GM18951 (cell line): ENCODE measurements at regions not wholly inside any gene's neighbourhood (a gene's known extent, or its start where the extent isn't known, plus 50 kb on each side); places are given as distances from the start of the nearest gene placed in this dataset.

Experiments used
- POLR2A ChIP-seq: IDR thresholded peaks from 4 replicates; pipeline ENCODE4 v1.6.1; 2011; ENCODE audit warnings: mild to moderate bottlenecking; ENCODE audit not compliant: insufficient read length, insufficient read depth; ENCODE audit errors: extremely low read depth
- in situ Hi-C: fragments of 300-500 bp; cut with MboI; formaldehyde crosslinking; loops from one replicate; pipeline ENCODE4 v1.12.0; 2022; ENCODE audit warnings: low sequenced_read_pairs, mixed read lengths, inconsistent platforms; ENCODE audit not compliant: unreplicated experiment

DNA sequence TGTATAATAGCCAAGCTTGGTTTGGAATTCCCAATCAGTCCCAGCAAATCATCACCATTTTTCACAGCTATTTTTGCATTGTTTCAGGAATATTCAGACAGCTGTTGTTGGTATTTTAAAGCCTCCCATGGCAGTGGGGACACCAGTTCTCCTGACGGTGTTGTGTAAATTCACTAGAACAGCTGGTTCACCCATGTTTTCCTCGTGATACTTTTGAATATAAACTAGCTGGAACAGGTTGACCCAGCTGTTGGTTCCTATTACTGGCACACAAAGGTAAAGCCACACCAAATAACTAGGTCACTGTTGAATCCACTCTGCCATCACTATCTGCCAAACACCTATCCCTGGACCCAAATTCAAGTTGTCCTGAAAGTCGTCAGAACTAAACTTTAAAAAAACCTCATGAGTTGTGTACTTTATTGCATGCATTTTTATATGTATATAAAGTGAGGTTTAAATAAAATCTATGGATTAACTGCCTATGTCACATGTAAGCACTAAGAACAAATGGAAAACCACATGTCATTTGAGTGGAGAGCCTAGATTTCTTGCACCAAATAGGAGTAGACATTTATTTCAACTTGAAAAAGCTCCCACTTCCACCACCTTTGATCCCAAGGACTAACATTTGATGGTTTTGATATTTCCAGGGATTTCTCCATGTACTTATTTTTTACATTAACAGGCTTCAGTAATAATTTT is 121.9 kb upstream of the PIK3R1 start:
- no peak for TF ChIP-seq POLR2A
- in situ Hi-C loops = no loop called here

DNA sequence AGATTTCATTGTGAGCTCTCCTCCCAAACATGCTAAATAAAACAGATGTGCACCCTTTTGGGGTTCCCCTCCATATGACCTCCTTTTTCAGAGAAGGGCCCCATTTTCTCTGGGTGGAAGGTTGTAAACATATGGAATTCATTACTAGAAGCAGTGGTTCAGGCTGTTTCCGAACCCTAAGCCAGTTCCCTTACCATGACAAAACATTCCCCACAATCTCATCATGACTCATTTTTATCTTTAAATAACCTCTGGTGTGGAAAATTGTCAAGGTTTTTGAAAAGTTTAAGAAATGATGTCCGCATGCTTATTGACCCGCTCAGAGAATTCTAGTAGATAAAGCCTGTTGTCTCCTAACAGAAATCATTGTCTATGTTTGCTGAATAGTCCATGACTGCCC is 127.3 kb upstream of the PIK3R1 start:
- in situ Hi-C loops = no loop called here
- no peak for TF ChIP-seq POLR2A

DNA sequence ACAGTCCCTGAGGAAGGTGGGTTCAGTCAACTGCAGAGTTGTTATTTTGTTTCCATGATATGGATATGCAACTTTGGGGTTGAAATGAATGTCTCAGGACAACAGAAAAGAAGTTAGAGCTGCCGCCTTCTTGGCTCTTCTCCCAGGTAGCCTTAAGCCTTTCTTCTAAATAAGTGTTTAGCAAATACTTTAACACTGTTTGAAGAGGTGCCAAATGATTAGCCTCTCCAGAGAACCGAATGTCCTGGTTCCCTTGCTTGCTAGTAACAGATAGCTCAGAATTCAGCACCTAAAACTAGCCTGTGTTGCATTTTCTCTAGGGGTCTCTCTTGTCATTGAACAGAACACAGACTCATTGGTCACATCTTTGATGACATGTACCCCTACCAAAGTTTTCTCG is 127.7 kb upstream of the PIK3R1 start:
- in situ Hi-C loops = no loop called here
- TF ChIP-seq POLR2A = no peak

DNA sequence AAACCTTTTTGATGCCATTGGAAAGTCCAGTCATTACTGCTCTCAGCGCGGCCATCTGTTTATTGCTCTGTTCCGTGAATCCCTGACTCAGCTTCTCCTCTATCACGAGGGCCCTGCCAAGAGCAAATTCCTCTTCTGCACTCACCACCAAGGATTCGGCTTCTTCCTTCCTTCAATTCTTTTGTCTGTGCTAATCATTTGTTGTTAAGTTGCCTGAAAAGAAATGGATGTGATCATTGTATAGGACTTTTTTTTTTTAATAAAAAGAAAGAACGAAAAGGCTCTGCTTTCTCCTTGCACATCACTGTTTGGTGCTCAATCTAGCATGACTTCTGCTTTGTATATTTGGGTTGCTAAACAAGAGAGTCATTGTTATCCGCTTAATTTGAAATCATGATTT is 128.7 kb upstream of the PIK3R1 start:
- in situ Hi-C loops = no loop called here
- TF ChIP-seq POLR2A = no peak

DNA sequence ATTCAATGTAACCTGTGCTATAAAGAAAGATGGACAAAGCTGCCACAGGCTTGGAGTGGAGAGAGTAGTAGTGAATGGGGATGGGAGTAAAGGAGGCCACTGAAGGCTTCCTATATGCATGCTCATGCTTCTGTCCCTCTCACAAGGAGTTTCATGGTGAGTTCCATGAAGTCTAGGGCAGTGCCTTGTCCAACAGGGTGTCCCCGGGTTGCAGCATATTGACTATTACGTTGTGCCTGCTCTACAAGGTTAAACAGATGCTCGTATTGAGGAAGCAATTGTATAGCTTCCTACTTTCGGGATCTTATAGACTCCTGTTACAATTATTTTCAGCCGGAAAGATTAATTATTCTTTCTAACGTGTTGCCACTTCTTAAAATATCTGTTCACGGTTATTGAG is 129.1 kb upstream of the PIK3R1 start:
- TF ChIP-seq POLR2A = no peak
- in situ Hi-C loops = no loop called here

DNA sequence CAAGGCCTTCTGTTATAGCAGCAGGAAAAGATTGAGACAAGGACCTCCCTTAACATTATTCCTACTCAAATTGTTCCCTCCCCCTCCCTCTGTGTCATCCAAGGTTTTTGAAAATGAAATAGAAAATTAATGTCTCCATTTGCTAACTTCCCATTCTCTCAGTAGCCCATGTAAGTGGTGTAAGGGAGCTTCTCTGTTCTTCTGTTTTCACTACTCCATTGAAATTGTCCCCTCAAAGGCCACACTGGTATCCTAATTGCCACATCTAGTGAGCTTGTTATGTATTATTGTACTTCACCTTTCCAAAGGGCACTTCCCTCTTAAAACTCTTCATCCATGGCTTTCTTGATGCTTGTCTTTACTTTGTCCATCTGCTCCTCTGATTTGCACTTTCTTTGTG is 131.2 kb upstream of the PIK3R1 start:
- TF ChIP-seq POLR2A = no peak
- in situ Hi-C loops = no loop called here

DNA sequence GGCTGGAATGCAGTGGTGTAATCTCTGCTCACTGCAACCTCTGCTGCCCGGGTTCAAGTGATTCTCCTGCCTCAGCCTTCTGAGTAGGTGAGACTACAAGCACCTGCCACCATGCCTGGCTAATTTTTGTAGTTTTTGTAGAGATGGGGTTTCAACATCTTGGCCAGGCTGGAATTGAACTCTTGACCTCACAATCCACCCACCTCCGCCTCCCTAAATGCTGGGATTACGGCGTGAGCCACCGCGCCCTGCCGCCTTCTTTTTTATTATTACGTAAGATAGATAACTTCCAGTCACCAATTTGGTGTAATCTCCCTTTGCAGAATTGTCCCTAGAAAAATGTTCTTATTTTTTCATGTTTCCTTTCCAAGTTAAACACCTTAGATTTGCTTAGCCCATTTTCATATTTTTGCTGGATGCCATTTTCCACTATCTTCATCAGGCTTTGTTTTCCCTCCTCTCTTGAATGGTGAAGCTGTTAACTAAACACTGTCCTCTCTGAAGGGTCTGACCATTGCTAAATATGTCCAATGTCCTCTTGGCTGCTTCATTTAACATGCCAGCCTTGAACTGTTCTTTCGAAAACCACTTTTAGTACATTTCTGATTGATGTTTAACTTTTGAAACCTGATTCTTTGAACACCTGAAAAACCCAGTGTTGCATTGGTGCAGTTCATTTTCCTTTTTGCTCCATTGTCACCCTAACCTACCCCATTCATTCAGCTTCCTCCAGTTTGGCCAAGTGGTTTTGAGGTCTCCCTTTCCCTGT is 135.1 kb upstream of the PIK3R1 start:
- TF ChIP-seq POLR2A = no peak

DNA sequence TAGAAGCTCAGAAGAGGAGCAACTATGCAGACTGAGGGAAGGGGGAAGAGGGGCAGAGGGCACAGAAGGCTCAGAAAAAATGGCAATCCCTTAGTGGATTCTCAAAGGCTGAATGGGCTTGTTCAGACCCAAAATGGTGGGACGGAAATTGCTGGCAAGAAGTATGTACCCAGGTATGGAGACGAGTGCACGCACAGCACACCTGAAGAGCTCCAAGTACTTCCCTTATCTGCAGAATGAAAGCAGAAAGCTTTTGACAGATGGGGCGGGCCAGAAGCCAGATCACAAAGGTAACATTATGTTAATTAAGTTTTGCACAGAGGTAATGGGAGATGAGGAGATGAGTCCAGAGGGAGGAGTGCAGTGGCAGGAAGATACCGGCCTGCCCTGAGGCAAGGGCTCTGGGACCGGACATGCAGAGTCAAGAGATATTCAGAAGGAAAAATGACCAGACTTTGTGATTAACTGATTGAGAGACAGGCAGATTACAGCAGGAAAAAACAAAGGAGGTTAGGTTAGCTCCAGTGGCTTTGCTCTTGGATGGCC is 138.1 kb upstream of the PIK3R1 start:
- no peak for TF ChIP-seq POLR2A
- in situ Hi-C loops = no loop called here

More for the DNA sequence above, 135.1 kb upstream of the PIK3R1 start:
- in situ Hi-C loops = no loop called here

DNA sequence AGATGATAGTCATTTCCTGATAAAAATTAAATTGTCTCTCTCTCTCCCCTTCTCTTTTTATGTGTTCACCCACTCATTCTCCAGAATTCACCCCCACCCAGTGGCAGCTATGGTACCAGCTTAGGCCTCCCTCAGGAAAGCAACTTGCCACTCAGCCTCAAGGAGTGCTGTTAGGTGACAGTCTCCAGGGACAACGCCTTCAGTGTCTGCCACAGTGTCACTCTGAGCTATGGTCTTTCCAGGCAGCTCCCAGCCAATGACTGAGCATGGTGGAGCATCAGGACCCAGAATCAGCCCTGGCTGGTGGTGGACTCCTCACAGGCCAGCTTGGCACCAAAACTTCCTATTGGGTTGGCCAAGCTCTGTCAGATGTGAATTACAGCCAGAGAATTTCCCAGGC is 140.9 kb upstream of the PIK3R1 start:
- TF ChIP-seq POLR2A = no peak
- in situ Hi-C loops = no loop called here

DNA sequence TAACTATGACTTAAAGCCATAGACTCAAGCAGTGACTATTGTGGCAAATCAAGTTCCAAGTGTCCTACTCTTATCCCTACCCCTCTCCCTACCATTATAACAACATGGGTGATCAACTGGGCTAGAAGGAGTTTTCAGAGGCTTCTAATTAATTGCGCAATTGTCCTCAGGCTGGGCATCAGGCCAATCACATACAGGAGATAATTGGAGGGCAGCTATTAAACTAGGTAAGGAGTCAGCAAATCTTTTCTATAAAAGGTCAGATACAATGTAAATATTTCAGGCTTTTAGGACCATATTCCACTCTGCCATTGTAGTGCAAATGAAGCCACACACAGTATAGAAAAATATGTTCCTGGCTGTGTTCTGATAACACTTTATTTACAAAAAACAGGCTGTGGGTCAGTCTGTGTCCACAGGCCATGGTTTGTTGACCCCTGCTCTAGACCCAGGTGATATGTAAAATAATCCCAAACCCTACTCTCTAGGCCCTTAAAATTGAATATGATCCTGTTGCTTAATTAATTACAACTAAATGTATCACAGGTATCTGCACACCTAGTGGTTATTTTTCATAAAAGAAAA is 141.4 kb upstream of the PIK3R1 start:
- no peak for TF ChIP-seq POLR2A
- in situ Hi-C loops = no loop called here

DNA sequence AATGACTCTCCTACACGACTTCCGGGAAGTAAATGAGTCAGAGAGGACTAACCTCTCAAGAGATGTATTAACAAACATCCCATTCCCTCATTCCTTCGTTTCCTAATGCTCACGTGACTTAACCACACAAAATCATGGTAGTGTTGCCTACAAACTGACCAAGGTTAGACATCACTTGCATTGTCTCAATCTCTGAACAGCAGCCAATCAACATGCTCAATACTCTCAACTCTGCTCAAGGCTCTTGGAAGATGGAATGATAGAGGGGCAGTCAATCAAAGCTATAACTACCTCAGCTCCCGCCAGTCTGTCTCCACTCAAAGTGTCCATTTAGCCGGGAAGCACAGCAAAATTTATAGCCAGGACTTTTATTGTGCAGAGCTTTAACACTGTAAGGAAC is 143.8 kb upstream of the PIK3R1 start:
- no peak for TF ChIP-seq POLR2A
- in situ Hi-C loops = no loop called here

DNA sequence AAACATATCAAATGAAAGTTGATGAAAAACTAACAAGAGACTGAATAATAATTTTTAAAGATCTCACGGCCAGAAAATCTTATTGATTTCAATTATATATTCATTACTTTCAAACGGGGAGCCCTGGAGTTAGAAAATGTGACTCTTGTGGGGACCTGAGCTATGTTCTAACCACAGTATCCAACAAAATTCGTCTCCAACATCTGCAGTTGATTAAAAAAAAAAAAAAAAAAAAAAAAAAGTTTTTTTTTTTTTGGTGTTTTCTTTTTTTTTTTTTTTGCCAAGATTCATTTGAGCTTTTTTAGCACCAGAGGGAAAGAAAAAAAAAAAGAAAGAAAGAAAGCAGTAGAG is 144.3 kb upstream of the PIK3R1 start:
- TF ChIP-seq POLR2A = no peak
- in situ Hi-C loops = no loop called here

DNA sequence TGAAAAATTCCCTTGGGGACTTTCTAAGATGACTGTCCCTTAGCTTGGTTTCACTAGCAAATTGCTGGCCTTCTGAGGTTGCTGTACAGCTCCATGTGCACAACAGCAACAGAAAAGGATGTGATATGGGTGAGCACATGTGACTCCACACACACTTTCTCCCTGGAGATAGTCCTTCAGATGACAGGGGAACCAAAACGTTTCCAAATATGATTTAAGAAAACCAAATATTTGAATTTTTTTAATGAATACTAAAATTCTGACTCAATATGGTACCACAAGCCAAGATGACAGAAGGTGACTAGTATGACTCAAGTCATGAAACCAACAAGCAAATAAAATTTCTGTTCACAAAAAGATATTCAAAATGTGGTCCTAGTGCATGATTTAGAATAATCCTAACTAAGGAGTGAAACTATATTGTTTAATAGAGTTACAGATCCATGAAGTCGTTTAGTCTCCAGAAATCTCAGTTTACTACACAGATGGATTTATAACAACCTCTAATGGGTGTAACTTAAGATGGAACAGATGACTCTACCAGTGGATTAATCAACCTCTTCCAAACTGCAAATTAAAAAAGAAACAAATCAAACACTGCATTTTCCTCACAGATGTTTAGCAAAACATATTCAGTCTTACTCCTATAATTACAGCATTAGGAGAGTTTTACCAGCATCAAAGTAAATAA is 144.8 kb upstream of the PIK3R1 start:
- TF ChIP-seq POLR2A = no peak
- in situ Hi-C loops = no loop called here
